HG03175 (cell line): ENCODE measurements at regions not wholly inside any gene's neighbourhood (a gene's known extent, or its start where the extent isn't known, plus 50 kb on each side); places are given as distances from the start of the nearest gene placed in this dataset.

ENCODE experiments used
- ATAC-seq: cut with Tn5 transposase; IDR thresholded peaks from one replicate; pipeline ENCODE4 v1.9.1; 2021; ENCODE audit warnings: mild to moderate bottlenecking, moderate library complexity; ENCODE audit not compliant: unreplicated experiment

DNA sequence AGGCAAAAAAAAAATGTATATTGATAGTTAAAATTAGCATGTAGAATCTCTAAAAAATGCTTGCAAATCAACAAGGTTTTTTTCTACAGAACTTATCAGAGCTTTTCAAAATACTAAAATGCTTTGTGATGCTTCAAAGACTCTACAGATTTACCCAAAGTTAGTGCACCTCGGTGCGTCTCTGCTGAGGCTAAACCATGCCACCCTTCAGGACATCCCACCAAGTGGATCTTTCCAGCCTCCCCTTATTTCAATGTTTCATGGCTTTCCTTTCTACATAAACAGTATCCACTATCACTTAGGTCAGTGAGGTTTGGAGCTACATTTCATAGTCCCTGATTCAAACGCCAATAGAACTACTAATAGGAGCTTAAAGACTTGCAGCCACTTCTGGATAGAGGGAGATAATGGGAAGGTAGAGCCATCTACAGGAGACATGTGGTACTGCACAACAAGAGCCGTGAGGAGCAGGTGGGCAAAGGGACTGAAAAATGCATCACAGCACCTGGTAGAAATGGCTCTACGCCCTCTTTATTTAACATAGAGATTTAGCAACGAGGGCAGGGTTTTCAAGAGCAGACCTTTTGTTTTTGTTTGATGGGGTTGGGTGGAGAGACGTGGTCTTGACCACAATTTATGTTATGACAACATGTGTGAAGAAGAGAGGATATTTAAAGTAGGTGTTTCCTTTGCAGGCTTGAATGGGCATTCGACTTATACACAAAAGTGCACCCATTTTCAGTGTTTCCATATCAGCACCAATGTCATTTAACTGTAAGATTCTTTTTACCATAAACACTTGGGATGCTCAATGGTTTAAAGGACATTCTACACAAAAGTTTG is 56.1 kb upstream of the SLC35G4 start:
- ATAC-seq, result peak; percentile 77

GRCh38 chr18:11548916-11549551 is 60.4 kb upstream of the SLC35G4 start:
- no peak for ATAC-seq

DNA sequence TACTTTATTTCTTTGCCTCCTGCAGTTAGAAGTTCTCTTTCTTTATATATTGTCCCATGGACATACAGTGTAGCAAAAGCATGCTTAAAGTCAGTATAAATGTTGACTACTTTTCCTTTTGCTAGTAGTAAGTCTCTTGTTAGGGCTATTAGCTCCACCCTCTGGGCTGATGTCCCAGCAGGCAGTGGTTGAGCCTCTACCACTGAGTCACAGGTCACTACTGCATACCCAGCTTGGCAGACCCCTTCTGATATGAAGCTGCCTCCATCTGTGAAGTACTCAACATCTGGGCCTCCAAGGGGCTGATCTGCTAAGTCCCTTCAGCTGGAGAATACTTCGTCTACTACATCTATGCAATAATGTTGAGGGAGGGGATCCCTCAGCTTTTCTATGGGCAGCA is 61.0 kb upstream of the SLC35G4 start:
- no peak for ATAC-seq

DNA sequence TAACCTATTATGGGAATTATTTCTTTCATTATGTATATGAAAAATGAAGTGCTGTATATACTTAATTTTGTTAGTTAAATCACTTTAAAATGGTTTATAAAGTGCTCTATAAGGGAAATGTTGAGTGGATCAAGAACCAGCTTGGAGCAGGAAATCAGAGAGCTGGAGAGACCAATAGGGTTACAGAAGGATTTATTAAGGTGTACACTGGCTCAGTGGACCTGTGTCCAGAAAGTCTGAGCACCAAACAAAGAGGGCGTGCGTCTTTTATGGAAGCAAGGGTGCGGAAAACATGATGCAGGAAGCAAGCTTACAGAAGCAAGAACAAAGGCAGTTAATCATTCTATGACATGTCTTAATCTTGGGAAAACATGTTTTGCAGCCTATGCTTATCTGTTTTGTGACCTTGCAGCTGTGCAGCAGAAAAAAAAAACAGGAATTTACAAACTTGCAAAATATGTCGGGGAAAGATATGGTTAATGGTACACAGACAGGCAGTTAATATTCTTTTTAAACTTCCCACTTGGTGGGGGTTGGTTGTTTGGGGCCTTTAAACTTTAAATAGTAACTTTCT is 65.2 kb upstream of the SLC35G4 start:
- ATAC-seq, result no peak

- ATAC-seq, result no peak
Measured at GRCh38 chr18:11541179-11541578, 68.2 kb upstream of the SLC35G4 start.

DNA sequence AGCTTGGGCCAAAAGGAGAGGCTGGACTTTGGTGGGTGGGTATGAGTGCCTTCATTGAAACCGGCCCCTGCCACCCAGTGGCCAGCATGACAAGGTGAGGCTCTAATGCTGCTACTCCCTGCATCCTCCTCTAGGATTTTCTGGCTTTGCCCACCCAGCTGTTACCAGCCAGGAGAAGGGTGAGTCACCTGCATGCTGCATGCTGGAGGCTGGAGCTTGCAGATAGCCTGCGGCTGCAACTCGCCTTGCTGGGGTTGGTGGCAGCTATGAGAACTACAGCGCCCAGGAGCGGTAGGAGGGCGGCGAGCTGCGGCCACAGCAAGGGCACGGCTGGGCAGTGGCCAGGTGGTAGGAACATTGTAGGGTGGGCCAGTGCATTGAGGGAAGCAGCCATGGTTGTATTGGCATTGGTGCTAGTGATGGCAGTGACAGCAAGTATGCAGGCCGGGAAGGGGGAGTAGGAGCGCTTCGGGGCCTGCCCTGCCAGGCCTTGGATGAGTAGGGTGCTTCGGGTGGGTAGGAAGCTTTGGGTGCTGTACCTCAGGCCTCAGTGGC is 75.4 kb upstream of the SLC35G4 start:
- ATAC-seq, result no peak

- ATAC-seq, result no peak
Measured at GRCh38 chr18:11533513-11533890, 75.9 kb upstream of the SLC35G4 start.

- no peak for ATAC-seq
Measured at GRCh38 chr18:11532758-11533512, 76.5 kb upstream of the SLC35G4 start.

- no peak for ATAC-seq
Measured at GRCh38 chr18:11529081-11529480, 80.3 kb upstream of the SLC35G4 start.

- ATAC-seq, result no peak
Measured at GRCh38 chr18:11526675-11527074, 82.7 kb upstream of the SLC35G4 start.

DNA sequence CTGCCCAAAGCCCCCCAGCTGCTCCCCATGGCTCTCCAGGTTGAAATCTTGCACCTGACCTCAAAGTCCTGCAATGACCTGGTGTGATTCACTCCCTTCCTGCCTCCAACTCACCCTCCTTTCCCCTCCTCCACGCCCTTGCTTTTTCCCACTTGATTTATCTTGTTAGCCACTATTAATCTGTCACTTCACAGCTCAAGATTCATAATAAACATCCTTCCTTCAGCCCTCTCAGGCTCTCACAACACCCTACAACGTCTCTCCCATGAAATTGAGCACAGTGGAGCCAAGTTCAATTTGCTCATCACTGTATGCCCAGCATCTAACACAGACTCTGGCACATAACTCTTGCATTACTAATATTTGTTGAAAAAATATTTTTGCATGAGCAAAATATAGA is 85.6 kb upstream of the SLC35G4 start:
- ATAC-seq, result no peak

- ATAC-seq, result no peak
Measured at GRCh38 chr18:11522992-11523391, 86.4 kb upstream of the SLC35G4 start.

DNA sequence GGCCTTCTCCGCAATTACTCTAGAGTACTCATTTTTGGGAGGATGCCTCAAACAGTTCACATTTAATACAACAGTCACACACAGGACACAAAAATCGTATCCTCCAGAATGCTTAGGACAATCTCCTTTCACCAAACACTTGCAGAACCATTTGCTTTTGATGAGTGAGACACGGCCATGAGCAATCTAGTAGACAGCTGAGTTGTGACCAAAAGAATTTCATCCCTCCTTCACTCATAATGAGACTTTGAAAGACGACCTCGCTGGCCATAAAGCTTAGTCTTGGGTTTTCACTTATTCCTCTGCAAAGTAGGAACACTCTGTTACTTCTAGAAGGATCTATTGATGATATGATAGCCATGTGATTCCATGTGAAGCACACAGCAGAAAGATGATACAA is 87.5 kb upstream of the SLC35G4 start:
- ATAC-seq, result no peak

GRCh38 chr18:11520536-11520935 is 88.9 kb upstream of the SLC35G4 start:
- ATAC-seq, result no peak

DNA sequence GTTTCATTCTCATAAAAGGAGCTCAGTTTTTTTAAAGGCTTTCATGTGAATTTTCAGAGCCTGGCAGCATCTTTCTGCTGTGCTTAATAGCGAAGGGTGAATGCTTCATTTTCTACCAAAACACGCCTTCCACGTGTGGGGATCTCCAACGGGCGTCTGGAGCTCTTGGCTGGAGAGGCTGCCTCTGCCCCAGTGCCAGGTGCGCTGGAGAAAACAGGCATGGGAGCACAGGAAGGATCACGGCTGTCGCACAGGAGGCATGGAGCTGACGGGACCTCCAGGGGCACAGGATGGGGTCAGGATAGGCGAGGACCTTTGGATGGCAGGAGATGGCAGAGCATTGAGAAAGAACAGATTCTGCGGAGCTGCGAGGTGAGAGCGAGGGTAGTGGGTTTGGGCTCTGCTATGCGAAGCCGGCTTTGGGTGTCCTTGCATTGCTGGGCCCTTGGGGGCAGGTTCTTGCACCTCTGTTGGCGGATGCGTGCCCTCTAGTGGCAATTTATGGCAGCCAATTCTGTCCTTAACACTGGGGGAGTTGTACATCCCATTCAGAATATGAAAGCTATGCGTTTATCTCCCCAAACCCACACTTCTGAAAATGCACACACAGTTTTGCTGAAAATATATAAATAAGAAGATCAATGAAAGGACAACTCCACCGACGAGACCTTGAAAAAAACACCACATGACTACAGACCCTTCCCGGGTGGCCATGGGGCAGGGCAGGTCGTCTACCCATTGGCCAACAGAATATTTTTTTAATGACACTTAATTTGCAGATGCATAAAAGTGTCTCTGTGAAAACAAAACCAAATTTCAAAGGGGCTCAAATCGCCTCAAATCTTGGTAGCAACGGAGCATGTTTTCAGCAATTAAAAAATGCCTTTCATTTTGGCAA is 90.4 kb upstream of the SLC35G4 start:
- peak; percentile 97 for ATAC-seq

- ATAC-seq, result no peak
Measured at GRCh38 chr18:11517704-11518103, 91.7 kb upstream of the SLC35G4 start.

- no peak for ATAC-seq
Measured at GRCh38 chr18:11516751-11517503, 92.5 kb upstream of the SLC35G4 start.

GRCh38 chr18:11514267-11514666 is 95.1 kb upstream of the SLC35G4 start:
- no peak for ATAC-seq
